ENCODE measurements at regions not wholly inside any gene's neighbourhood (a gene's known extent, or its start where the extent isn't known, plus 50 kb on each side); places are given as distances from the start of the nearest gene placed in this dataset.

GRCh38 chr2:83071352-83071751 lies 1387.7 kb downstream of the SUCLG1 start:
- Histone ChIP-seq H3K4me3 (ENCODE audit: low read length) (no peak overlapping the region), H3K9me3 (ENCODE audit: control insufficient read depth, insufficient read depth, low read length) (peaks cover 2% of the 10 kb centered on the region), H3K27me3 (ENCODE audit: control insufficient read depth, insufficient read depth, low read length) (no peaks in the 10 kb centered on the region), H3K36me3 (ENCODE audit: control insufficient read depth, insufficient read depth, low read length) (no peaks in the 10 kb centered on the region), H3K4me1 (ENCODE audit: control insufficient read depth, insufficient read depth, low read length) (no peaks in the 10 kb centered on the region), H3K27ac (ENCODE audit: low read length) (no peak overlapping the region)
- no peak for DNase-seq
- H3K9me3 Mint-ChIP-seq = peaks cover 12 to 22% of the 10 kb centered on the region in 2 donors
- 78% methylated on average over 5 of the region's 5 CpGs for WGBS (ENCODE audit: insufficient coverage)
- no peak for ATAC-seq
- H3K4me3 Mint-ChIP-seq = no peak overlapping the region
- H3K27me3 Mint-ChIP-seq (ENCODE audit: low read depth in 2 of 2) = no peaks in the 10 kb centered on the region
- intact Hi-C loops (cut with micrococcal nuclease) = no loop called here
- peaks cover 10% of the 10 kb centered on the region for H3K36me3 Mint-ChIP-seq
- no peak for TF ChIP-seq CTCF (IDR thresholded peaks at IDR 0.05)
- no peaks in the 10 kb centered on the region for H3K4me1 Mint-ChIP-seq
- H3K27ac Mint-ChIP-seq = no peak overlapping the region

GRCh38 chr2:83069724-83070123 lies 1389.4 kb downstream of the SUCLG1 start:
- Histone ChIP-seq H3K4me3 (ENCODE audit: low read length) (no peak overlapping the region), H3K27ac (ENCODE audit: low read length) (no peak overlapping the region), H3K4me1 (ENCODE audit: control insufficient read depth, insufficient read depth, low read length) (no peaks in the 10 kb centered on the region), H3K27me3 (ENCODE audit: control insufficient read depth, insufficient read depth, low read length) (no peaks in the 10 kb centered on the region), H3K36me3 (ENCODE audit: control insufficient read depth, insufficient read depth, low read length) (no peaks in the 10 kb centered on the region), H3K9me3 (ENCODE audit: control insufficient read depth, insufficient read depth, low read length) (peaks cover 2% of the 10 kb centered on the region)
- H3K9me3 Mint-ChIP-seq = peaks cover 8 to 12% of the 10 kb centered on the region in 2 donors
- H3K27ac Mint-ChIP-seq = no peak overlapping the region
- no peaks in the 10 kb centered on the region for H3K4me1 Mint-ChIP-seq
- no peak overlapping the region for H3K4me3 Mint-ChIP-seq
- ATAC-seq (no peak), DNase-seq (no peak)
- H3K36me3 Mint-ChIP-seq = peaks cover 6% of the 10 kb centered on the region
- no peaks in the 10 kb centered on the region for H3K27me3 Mint-ChIP-seq (ENCODE audit: low read depth in 2 of 2)
- intact Hi-C loops (cut with micrococcal nuclease) = no loop called here
- TF ChIP-seq CTCF (IDR thresholded peaks at IDR 0.05) = no peak

GRCh38 chr2:83068714-83069113 lies 1390.4 kb downstream of the SUCLG1 start:
- ATAC-seq (no peak), DNase-seq (no peak)
- no peak overlapping the region for H3K27ac Mint-ChIP-seq
- Histone ChIP-seq H3K27me3 (ENCODE audit: control insufficient read depth, insufficient read depth, low read length) (no peaks in the 10 kb centered on the region), H3K27ac (ENCODE audit: low read length) (no peak overlapping the region), H3K9me3 (ENCODE audit: control insufficient read depth, insufficient read depth, low read length) (peaks cover 2% of the 10 kb centered on the region), H3K4me1 (ENCODE audit: control insufficient read depth, insufficient read depth, low read length) (no peaks in the 10 kb centered on the region), H3K36me3 (ENCODE audit: control insufficient read depth, insufficient read depth, low read length) (no peaks in the 10 kb centered on the region), H3K4me3 (ENCODE audit: low read length) (no peak overlapping the region)
- TF ChIP-seq CTCF (IDR thresholded peaks at IDR 0.05) = no peak
- intact Hi-C loops (cut with micrococcal nuclease) = no loop called here
- H3K4me3 Mint-ChIP-seq = no peak overlapping the region
- no CpG with 5 or more reads among the region's 1 CpG for WGBS (ENCODE audit: insufficient coverage)
- no peaks in the 10 kb centered on the region for H3K27me3 Mint-ChIP-seq (ENCODE audit: low read depth in 2 of 2)
- peaks cover 7 to 13% of the 10 kb centered on the region in 2 donors for H3K9me3 Mint-ChIP-seq
- H3K36me3 Mint-ChIP-seq = peaks cover 6% of the 10 kb centered on the region
- no peaks in the 10 kb centered on the region for H3K4me1 Mint-ChIP-seq

- no peaks in the 10 kb centered on the region for H3K36me3 ChIP-seq (ENCODE audit: control insufficient read depth, insufficient read depth, low read length)
- DNase-seq = no peak
- Mint-ChIP-seq H3K4me1 (no peaks in the 10 kb centered on the region), H3K27ac (no peak overlapping the region), H3K27me3 (ENCODE audit: low read depth in 2 of 2) (no peaks in the 10 kb centered on the region), H3K4me3 (no peak overlapping the region), H3K36me3 (peaks cover 5% of the 10 kb centered on the region), H3K9me3 (peaks cover 3 to 10% of the 10 kb centered on the region in 2 donors)
- no peaks in the 10 kb centered on the region for H3K4me1 ChIP-seq (ENCODE audit: control insufficient read depth, insufficient read depth, low read length)
- 13% methylated on average over 1 of the region's 1 CpG for WGBS (ENCODE audit: insufficient coverage)
- peaks cover 2% of the 10 kb centered on the region for H3K9me3 ChIP-seq (ENCODE audit: control insufficient read depth, insufficient read depth, low read length)
- no peaks in the 10 kb centered on the region for H3K27me3 ChIP-seq (ENCODE audit: control insufficient read depth, insufficient read depth, low read length)
- ATAC-seq = no peak
- no peak overlapping the region for H3K4me3 ChIP-seq (ENCODE audit: low read length)
- no peak overlapping the region for H3K27ac ChIP-seq (ENCODE audit: low read length)
- TF ChIP-seq CTCF (IDR thresholded peaks at IDR 0.05) = no peak
- intact Hi-C loops (cut with micrococcal nuclease) = no loop called here
Observed at GRCh38 chr2:83067947-83068346, 1391.1 kb downstream of the SUCLG1 start.

All from natural killer cell (primary cell).